ENCODE measurements at regions not wholly inside any gene's neighbourhood (a gene's known extent, or its start where the extent isn't known, plus 50 kb on each side); places are given as distances from the start of the nearest gene placed in this dataset.
"Not testable (repeated sequence)": the region's sequence is repeated elsewhere in the genome, so short reads cannot be mapped to it uniquely, and the experiment has no call there.

- TF ChIP-seq CTCF (IDR thresholded peaks at IDR 0.05; ENCODE audit: low read length); EZH2 (IDR thresholded peaks at IDR 0.05; ENCODE audit: borderline replicate concordance, low read length): not testable (repeated sequence)
Measured at GRCh38 chr20:30824666-30825065, 432.8 kb upstream of the DEFB115 start.

Data from OCI-LY1 (cell line).